Prostate gland (tissue), 2 donors: ENCODE measurements at regions not wholly inside any gene's neighbourhood (a gene's known extent, or its start where the extent isn't known, plus 50 kb on each side); places are given as distances from the start of the nearest gene placed in this dataset.

ENCODE experiments used
- POLR2A ChIP-seq: fragments of 450-650 bp; IDR thresholded peaks from one replicate; pipeline ENCODE4 v1.6.1; 2016; ENCODE audit warnings: antibody characterized with exemption, mild to moderate bottlenecking
- TF ChIP-seq, protein P1 (sequence below), 4 experiments: fragments of 200-600 bp in 2 of 4; fragments of 450-650 bp in 2 of 4; sonication (generic) in 2 of 4; IDR thresholded peaks; 1 replicate in 3 of 4; 2 replicates in 1 of 4; pipeline ENCODE4 v1.5.1; 2016 to 2019; ENCODE audit warnings: antibody characterized with exemption in 4 of 4, mild to moderate bottlenecking in 2 of 4, moderate library complexity in 2 of 4

DNA sequence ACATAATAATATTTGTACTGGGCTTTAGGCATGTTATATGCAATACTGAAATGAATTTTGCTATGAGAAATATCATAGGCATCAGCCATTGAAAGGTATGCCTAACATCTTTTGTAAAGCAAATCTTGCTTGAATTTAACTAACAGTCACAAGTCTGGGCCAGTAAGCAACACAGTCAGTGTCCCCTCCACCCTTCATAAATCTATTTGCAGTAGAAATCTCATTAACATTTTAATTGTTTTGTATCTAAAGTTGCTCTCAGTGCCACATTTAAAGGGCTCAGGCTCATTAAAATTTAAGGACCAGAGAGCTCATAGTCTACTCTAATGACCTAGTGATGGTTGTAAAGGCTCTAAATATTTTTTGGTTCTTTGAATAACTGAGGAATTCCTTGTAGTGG lies 167.2 kb upstream of the GOLIM4 start:
- TF ChIP-seq, protein P1, sequence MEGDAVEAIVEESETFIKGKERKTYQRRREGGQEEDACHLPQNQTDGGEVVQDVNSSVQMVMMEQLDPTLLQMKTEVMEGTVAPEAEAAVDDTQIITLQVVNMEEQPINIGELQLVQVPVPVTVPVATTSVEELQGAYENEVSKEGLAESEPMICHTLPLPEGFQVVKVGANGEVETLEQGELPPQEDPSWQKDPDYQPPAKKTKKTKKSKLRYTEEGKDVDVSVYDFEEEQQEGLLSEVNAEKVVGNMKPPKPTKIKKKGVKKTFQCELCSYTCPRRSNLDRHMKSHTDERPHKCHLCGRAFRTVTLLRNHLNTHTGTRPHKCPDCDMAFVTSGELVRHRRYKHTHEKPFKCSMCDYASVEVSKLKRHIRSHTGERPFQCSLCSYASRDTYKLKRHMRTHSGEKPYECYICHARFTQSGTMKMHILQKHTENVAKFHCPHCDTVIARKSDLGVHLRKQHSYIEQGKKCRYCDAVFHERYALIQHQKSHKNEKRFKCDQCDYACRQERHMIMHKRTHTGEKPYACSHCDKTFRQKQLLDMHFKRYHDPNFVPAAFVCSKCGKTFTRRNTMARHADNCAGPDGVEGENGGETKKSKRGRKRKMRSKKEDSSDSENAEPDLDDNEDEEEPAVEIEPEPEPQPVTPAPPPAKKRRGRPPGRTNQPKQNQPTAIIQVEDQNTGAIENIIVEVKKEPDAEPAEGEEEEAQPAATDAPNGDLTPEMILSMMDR (IDR thresholded peaks at IDR 0.05) = no peak
- TF ChIP-seq POLR2A = no peak
